Gastrocnemius medialis (tissue), 4 donors: ENCODE measurements at regions not wholly inside any gene's neighbourhood (a gene's known extent, or its start where the extent isn't known, plus 50 kb on each side); places are given as distances from the start of the nearest gene placed in this dataset.

ENCODE experiments used
- ATAC-seq, 2 donors: fragments of 150-250 bp; one replicate each; pipeline ENCODE4 v1.9.1; 2016
- DNase-seq, 2 donors: peaks; one replicate each; pipeline ENCODE4 v3.0.0-alpha.2; 2019
- H3K27ac ChIP-seq, 4 donors: fragments of 200-600 bp; sonication (generic); 1 replicate in 1 of 4; 2 replicates in 3 of 4; pipeline ENCODE4 v1.5.1; 2016 to 2018; ENCODE audit warnings: mild to moderate bottlenecking in 2 of 4, moderate library complexity in 1 of 4
- H3K27me3 ChIP-seq, 3 donors: fragments of 200-600 bp; sonication (generic) in 2 of 3; 1 replicate in 1 of 3; 2 replicates in 2 of 3; pipeline versions ENCODE4 v1.5.1 to v1.6.0; 2016 to 2019; ENCODE audit warnings: mild to moderate bottlenecking in 1 of 3, moderate library complexity in 1 of 3
- H3K36me3 ChIP-seq, 2 donors: fragments of 200-600 bp; sonication (generic) in 1 of 2; one replicate each; pipeline ENCODE4 v1.5.1; 2017 to 2018
- H3K4me1 ChIP-seq, 2 donors: fragments of 200-600 bp; sonication (generic) in 1 of 2; one replicate each; pipeline ENCODE4 v1.5.1; 2016 to 2017; ENCODE audit warnings: mild to moderate bottlenecking in 2 of 2
- H3K4me3 ChIP-seq, 4 donors: fragments of 200-600 bp; sonication (generic) in 3 of 4; 1 replicate in 1 of 4; 2 replicates in 3 of 4; pipeline ENCODE4 v1.5.1; 2016 to 2019; ENCODE audit warnings: mild to moderate bottlenecking in 2 of 4
- H3K9me3 ChIP-seq, 3 donors: fragments of 200-600 bp; sonication (generic) in 2 of 3; 1 replicate in 1 of 3; 2 replicates in 2 of 3; pipeline ENCODE4 v1.5.1; 2016 to 2019
- CTCF ChIP-seq, 5 experiments: fragments of 450-650 bp in 3 of 5; fragments of 200-600 bp in 2 of 5; sonication (generic) in 2 of 5; IDR thresholded peaks in 4 of 5; conservative IDR thresholded peaks in 1 of 5; 1 replicate in 4 of 5; 2 replicates in 1 of 5; pipeline ENCODE4 v1.5.1; 2016 to 2019; ENCODE audit warnings: antibody characterized with exemption in 5 of 5, mild to moderate bottlenecking in 3 of 5, moderate library complexity in 3 of 5
- POLR2A ChIP-seq, 2 donors: fragments of 450-650 bp; IDR thresholded peaks; one replicate each; pipeline ENCODE4 v1.6.1; 2017; ENCODE audit warnings: antibody characterized with exemption in 2 of 2, mild to moderate bottlenecking in 2 of 2, moderate library complexity in 2 of 2
- in situ Hi-C, 4 donors: fragments of 200-750 bp; cut with MboI; loops; one replicate each; pipeline versions ENCODE4 v1.15.0 to v1.8.0; 2017; ENCODE audit warnings: low sequenced_read_pairs in 4 of 4
- intact Hi-C: fragments of 100-400 bp; cut with DNase I; formaldehyde crosslinking; loops from one replicate; pipeline ENCODE4 v1.15.1; 2023; ENCODE audit warnings: low total_unique reads

DNA sequence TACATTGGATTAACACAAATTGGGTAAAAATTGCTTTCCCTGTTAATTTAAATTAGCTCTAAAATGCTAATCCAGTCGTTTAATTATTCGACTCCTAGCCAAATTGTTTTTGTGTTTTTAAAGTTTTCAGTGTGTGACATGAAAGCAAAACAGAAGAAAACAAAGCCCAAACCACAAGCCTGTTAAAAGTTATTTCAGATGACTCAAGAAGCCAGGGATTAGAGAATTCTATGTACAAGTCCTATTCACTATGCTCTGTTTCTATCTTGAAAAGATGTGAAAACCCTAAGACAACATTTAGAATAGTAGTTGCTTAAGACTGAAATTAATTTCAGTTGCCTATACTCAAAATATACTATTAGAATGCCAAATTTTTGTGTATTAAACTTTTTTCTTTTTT is 294.8 kb upstream of the ADAMTS5 start:
- in situ Hi-C loops, result no loop called here
- ATAC-seq, result no peak
- Histone ChIP-seq H3K36me3 (no peaks in the 10 kb centered on the region), H3K27me3 (no peaks in the 10 kb centered on the region), H3K4me1 (no peaks in the 10 kb centered on the region), H3K27ac (no peak overlapping the region), H3K4me3 (no peak overlapping the region), H3K9me3 (no peaks in the 10 kb centered on the region)
- no peak for TF ChIP-seq CTCF (IDR thresholded peaks at IDR 0.05 in 4 of 5, conservative IDR thresholded peaks at IDR 0.05 in 1 of 5)
- no peak for TF ChIP-seq POLR2A (IDR thresholded peaks at IDR 0.05)
- intact Hi-C loops, result no loop called here
- DNase-seq, result no peak

- in situ Hi-C loops (no loop called here), intact Hi-C loops (no loop called here)
- TF ChIP-seq POLR2A (IDR thresholded peaks at IDR 0.05) (no peak), CTCF (IDR thresholded peaks at IDR 0.05 in 4 of 5, conservative IDR thresholded peaks at IDR 0.05 in 1 of 5) (no peak)
- DNase-seq, result no peak
- H3K27ac ChIP-seq, result no peak overlapping the region
- no peak for ATAC-seq
- H3K4me3 ChIP-seq, result no peak overlapping the region
- H3K4me1 ChIP-seq, result no peaks in the 10 kb centered on the region
- H3K36me3 ChIP-seq, result no peaks in the 10 kb centered on the region
- H3K9me3 ChIP-seq, result no peaks in the 10 kb centered on the region
- H3K27me3 ChIP-seq, result no peaks in the 10 kb centered on the region
These were observed 293.8 kb upstream of the ADAMTS5 start for GRCh38 chr21:27260728-27261127.

- no peak for ATAC-seq
- H3K27ac ChIP-seq, result peak overlapping the region; percentile 8 to 35 (median 26)
These were observed 292.0 kb upstream of the ADAMTS5 start for GRCh38 chr21:27258742-27259448.

DNA sequence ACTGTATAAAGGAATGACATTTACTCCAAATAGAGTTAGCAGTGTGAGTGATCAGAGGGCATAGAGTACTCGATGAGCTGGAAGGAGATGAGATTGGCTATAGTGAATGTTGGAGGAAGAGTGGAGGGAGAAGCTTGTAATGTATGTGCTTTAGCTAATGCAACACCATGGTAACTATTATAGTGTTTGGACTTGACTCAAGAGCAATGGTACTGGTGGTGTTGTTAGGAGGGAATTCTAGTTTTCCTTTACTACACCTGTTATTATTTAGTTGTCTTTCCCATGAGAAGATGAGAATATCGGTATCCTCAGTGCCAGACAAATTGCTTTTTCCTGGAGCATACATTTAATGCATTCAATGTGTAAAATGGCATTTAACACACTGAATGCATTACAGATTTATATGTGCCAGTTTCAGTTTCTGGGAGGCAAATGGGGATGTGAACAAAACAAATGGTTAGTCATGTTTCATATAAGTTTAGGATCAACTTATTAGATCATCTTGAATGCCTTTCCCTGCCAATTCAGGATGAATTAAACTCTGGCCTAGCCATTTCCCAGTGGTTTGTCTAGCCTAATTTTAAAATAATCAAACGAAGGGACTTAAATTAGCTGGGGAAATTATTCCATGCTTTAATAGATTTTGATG is 291.1 kb upstream of the ADAMTS5 start:
- ATAC-seq, result no peak
- H3K4me1 ChIP-seq, result no peaks in the 10 kb centered on the region
- intact Hi-C loops, result no loop called here
- TF ChIP-seq POLR2A (IDR thresholded peaks at IDR 0.05) (no peak), CTCF (IDR thresholded peaks at IDR 0.05 in 4 of 5, conservative IDR thresholded peaks at IDR 0.05 in 1 of 5) (no peak)
- no peak for DNase-seq
- peak overlapping the region; percentile 8 to 35 (median 26) for H3K27ac ChIP-seq
- no peaks in the 10 kb centered on the region for H3K27me3 ChIP-seq
- H3K36me3 ChIP-seq, result no peaks in the 10 kb centered on the region
- no peaks in the 10 kb centered on the region for H3K9me3 ChIP-seq
- in situ Hi-C loops, result no loop called here
- H3K4me3 ChIP-seq, result no peak overlapping the region

More at GRCh38 chr21:27258742-27259448, 292.0 kb upstream of the ADAMTS5 start:
- H3K9me3 ChIP-seq, result no peaks in the 10 kb centered on the region
- intact Hi-C loops (no loop called here), in situ Hi-C loops (no loop called here)
- H3K4me1 ChIP-seq, result no peaks in the 10 kb centered on the region
- TF ChIP-seq POLR2A (IDR thresholded peaks at IDR 0.05) (no peak), CTCF (IDR thresholded peaks at IDR 0.05 in 4 of 5, conservative IDR thresholded peaks at IDR 0.05 in 1 of 5) (no peak)
- H3K4me3 ChIP-seq, result no peak overlapping the region
- H3K36me3 ChIP-seq, result no peaks in the 10 kb centered on the region
- no peak for DNase-seq
- no peaks in the 10 kb centered on the region for H3K27me3 ChIP-seq
